GM12892 (cell line): ENCODE measurements at regions not wholly inside any gene's neighbourhood (a gene's known extent, or its start where the extent isn't known, plus 50 kb on each side); places are given as distances from the start of the nearest gene placed in this dataset.

Experiments
- POLR2A ChIP-seq: IDR thresholded peaks from 2 replicates; pipeline ENCODE4 v1.6.1; 2011; ENCODE audit warnings: low read depth, low read length, control low read depth
- TAF1 ChIP-seq: IDR thresholded peaks from 2 replicates; pipeline ENCODE4 v1.6.1; 2011; ENCODE audit warnings: low read depth, mild to moderate bottlenecking, control low read depth, low read length, borderline replicate concordance

- TF ChIP-seq POLR2A (no peak), TAF1 (no peak)
Observed at GRCh38 chr9:80866576-80867227, 822.6 kb downstream of the TLE1 start.
